Thymus (tissue), 11 donors: ENCODE measurements at regions not wholly inside any gene's neighbourhood (a gene's known extent, or its start where the extent isn't known, plus 50 kb on each side); places are given as distances from the start of the nearest gene placed in this dataset.
A peak's percentile ranks its signal among the peaks of the same experiment; 100 is the strongest.

Experiments
- DNase-seq, 9 donors: peaks; one replicate each; pipeline ENCODE4 v3.0.0-alpha.2; 2013; ENCODE audit warnings: low spot score in 9 of 9, low read depth in 6 of 9, missing footprints in 1 of 9
- H3K27ac ChIP-seq, 2 donors: one replicate each; pipeline ENCODE4 v1.5.1; 2013; ENCODE audit warnings: control low read depth in 1 of 2, low read depth in 1 of 2, low read length in 1 of 2, mild to moderate bottlenecking in 1 of 2, moderate library complexity in 1 of 2
- H3K27me3 ChIP-seq, 2 donors: one replicate each; pipeline ENCODE4 v1.5.1; 2013; ENCODE audit warnings: low read length in 1 of 2; ENCODE audit not compliant: control insufficient read depth in 2 of 2, insufficient read depth in 1 of 2
- H3K36me3 ChIP-seq, 2 donors: one replicate each; pipeline ENCODE4 v1.5.1; 2013; ENCODE audit warnings: low read length in 1 of 2, mild to moderate bottlenecking in 1 of 2, moderate library complexity in 1 of 2; ENCODE audit not compliant: control insufficient read depth in 2 of 2, insufficient read depth in 2 of 2
- H3K4me1 ChIP-seq, 2 donors: one replicate each; pipeline ENCODE4 v1.5.1; 2013; ENCODE audit warnings: low read length in 2 of 2; ENCODE audit not compliant: control insufficient read depth in 2 of 2, insufficient read depth in 2 of 2
- H3K4me3 ChIP-seq, 2 donors: one replicate each; pipeline ENCODE4 v1.5.1; 2013; ENCODE audit warnings: low read length in 2 of 2, control low read depth in 1 of 2, mild to moderate bottlenecking in 1 of 2
- H3K9me3 ChIP-seq, 2 donors: one replicate each; pipeline ENCODE4 v1.5.1; 2013; ENCODE audit warnings: low read length in 1 of 2, mild to moderate bottlenecking in 1 of 2; ENCODE audit not compliant: control insufficient read depth in 2 of 2, insufficient read depth in 1 of 2
- WGBS: extraction: QIAGEN DNeasy Blood & Tissue Kit; methylation state at CpG from one replicate; pipeline ENCODE4 v1.1.7; 2013; 5-methylcytosine and 5-hydroxymethylcytosine counted together
- donor health status: healthy.

- no peak for DNase-seq
- Histone ChIP-seq H3K27me3 (no peaks in the 10 kb centered on the region), H3K4me1 (no peaks in the 10 kb centered on the region), H3K36me3 (no peaks in the 10 kb centered on the region), H3K9me3 (no peaks in the 10 kb centered on the region), H3K27ac (no peak overlapping the region), H3K4me3 (no peak overlapping the region)
- 81% methylated on average over 2 of the region's 2 CpGs for WGBS
Observed at GRCh38 chr13:64553411-64554129, 2676.6 kb downstream of the PCDH9 start.

DNA sequence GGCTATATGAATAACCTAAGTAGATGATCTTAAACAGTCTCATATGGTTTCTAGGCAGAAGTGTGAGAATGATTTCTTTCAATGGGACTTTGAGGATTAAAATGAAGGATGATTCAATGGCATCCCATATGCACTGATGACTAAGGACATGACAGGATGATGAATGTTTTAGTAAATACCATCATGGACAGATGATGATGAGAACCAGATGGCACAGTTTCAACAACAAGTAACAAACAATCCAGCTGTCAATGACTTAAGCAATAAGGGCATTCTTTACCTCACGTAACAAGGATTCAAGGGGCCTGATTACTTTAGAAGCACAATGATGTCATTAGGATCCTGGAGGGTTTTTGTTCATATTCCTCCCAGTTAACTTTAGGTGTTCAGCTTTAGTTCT, 2678.4 kb downstream of the PCDH9 start:
- H3K4me1 ChIP-seq, result no peaks in the 10 kb centered on the region
- H3K27ac ChIP-seq, result no peak overlapping the region
- H3K9me3 ChIP-seq, result no peaks in the 10 kb centered on the region
- H3K4me3 ChIP-seq, result no peak overlapping the region
- no peak for DNase-seq
- WGBS, result 83% methylated on average over 1 of the region's 1 CpG
- no peaks in the 10 kb centered on the region for H3K36me3 ChIP-seq
- H3K27me3 ChIP-seq, result no peaks in the 10 kb centered on the region

- Histone ChIP-seq H3K36me3 (no peaks in the 10 kb centered on the region), H3K27ac (no peak overlapping the region), H3K27me3 (no peaks in the 10 kb centered on the region), H3K4me3 (no peak overlapping the region), H3K4me1 (no peaks in the 10 kb centered on the region), H3K9me3 (no peaks in the 10 kb centered on the region)
- no peak for DNase-seq
- WGBS, result 95% methylated on average over 1 of the region's 1 CpG
Observed at GRCh38 chr13:64546371-64546770, 2683.8 kb downstream of the PCDH9 start.

- Histone ChIP-seq H3K27ac (no peak overlapping the region), H3K9me3 (no peaks in the 10 kb centered on the region), H3K27me3 (no peaks in the 10 kb centered on the region), H3K4me3 (no peak overlapping the region), H3K36me3 (no peaks in the 10 kb centered on the region), H3K4me1 (no peaks in the 10 kb centered on the region)
- WGBS, result 93% methylated on average over 2 of the region's 2 CpGs
- DNase-seq, result no peak
Observed at GRCh38 chr13:64540976-64541375, 2689.2 kb downstream of the PCDH9 start.

DNA sequence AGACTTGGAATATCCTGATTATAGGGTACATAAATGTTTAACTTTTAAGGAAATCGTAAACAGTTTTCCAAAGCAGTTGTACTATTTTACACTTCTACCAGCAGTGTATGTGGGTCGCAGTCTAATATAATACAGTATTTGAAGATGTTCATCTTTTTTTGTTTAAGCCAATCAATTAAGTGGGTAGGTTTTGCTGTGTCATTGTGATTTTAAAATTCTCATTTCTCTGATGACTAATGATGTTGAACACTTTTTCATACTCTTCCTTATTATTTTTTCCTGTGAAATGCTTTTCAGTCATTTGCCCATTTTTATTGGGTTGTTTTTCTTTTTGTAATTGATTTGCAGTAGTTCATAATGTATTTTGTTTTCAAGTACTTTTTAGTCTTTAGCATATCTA, 2689.7 kb downstream of the PCDH9 start:
- H3K4me3 ChIP-seq, result no peak overlapping the region
- no peaks in the 10 kb centered on the region for H3K9me3 ChIP-seq
- H3K27ac ChIP-seq, result no peak overlapping the region
- no peaks in the 10 kb centered on the region for H3K36me3 ChIP-seq
- no peak for DNase-seq
- H3K4me1 ChIP-seq, result no peaks in the 10 kb centered on the region
- WGBS, result 97% methylated on average over 2 of the region's 2 CpGs
- no peaks in the 10 kb centered on the region for H3K27me3 ChIP-seq

GRCh38 chr13:64538711-64539110, 2691.4 kb downstream of the PCDH9 start:
- H3K4me3 ChIP-seq, result no peak overlapping the region
- H3K36me3 ChIP-seq, result no peaks in the 10 kb centered on the region
- no peak for DNase-seq
- no peaks in the 10 kb centered on the region for H3K27me3 ChIP-seq
- no peak overlapping the region for H3K27ac ChIP-seq
- WGBS, result 96% methylated on average over 2 of the region's 2 CpGs
- H3K4me1 ChIP-seq, result no peaks in the 10 kb centered on the region
- no peaks in the 10 kb centered on the region for H3K9me3 ChIP-seq

- Histone ChIP-seq H3K4me1 (no peaks in the 10 kb centered on the region), H3K9me3 (no peaks in the 10 kb centered on the region), H3K27me3 (no peaks in the 10 kb centered on the region), H3K27ac (no peak overlapping the region), H3K36me3 (no peaks in the 10 kb centered on the region), H3K4me3 (no peak overlapping the region)
- WGBS, result 87% methylated on average over 2 of the region's 2 CpGs
- no peak for DNase-seq
Observed at GRCh38 chr13:64534302-64534701, 2695.8 kb downstream of the PCDH9 start.

DNA sequence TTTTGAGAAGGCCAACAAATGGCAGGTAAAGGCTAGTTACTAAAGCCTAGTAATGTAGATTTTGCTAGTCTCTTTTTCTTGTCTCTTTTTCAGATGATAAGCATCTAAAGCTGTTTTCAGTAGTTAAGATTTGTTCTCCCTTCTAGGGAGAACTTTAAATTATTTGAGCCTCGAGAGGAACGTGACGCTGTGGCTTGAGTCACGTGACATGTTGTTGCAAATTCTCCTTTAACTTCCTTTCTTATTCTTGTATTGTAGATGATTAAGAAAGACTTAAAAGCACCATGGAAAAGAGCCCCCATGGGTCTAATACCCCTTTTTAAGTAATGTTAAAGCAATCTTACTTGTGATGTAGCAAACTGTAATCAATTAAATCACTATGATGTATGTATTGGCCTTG, 2698.7 kb downstream of the PCDH9 start:
- Histone ChIP-seq H3K4me1 (no peaks in the 10 kb centered on the region), H3K27me3 (no peaks in the 10 kb centered on the region), H3K9me3 (no peaks in the 10 kb centered on the region), H3K27ac (no peak overlapping the region), H3K4me3 (no peak overlapping the region), H3K36me3 (no peaks in the 10 kb centered on the region)
- WGBS, result 60% methylated on average over 4 of the region's 4 CpGs
- DNase-seq, result no peak

GRCh38 chr13:64529874-64530485, 2700.2 kb downstream of the PCDH9 start:
- Histone ChIP-seq H3K36me3 (no peaks in the 10 kb centered on the region), H3K27ac (no peak overlapping the region), H3K9me3 (no peaks in the 10 kb centered on the region), H3K4me3 (no peak overlapping the region), H3K4me1 (no peaks in the 10 kb centered on the region), H3K27me3 (no peaks in the 10 kb centered on the region)
- WGBS, result 84% methylated on average over 2 of the region's 2 CpGs
- DNase-seq, result peak in 3 of 9 donors; percentile 0 to 9 (median 3)
